GM23338 (cell line): ENCODE measurements at regions not wholly inside any gene's neighbourhood (a gene's known extent, or its start where the extent isn't known, plus 50 kb on each side); places are given as distances from the start of the nearest gene placed in this dataset.
"Not testable (repeated sequence)": the region's sequence is repeated elsewhere in the genome, so short reads cannot be mapped to it uniquely, and the experiment has no call there.

Source experiments
- ATAC-seq: fragments of 200-7000 bp; cut with Tn5 transposase; 3 replicates; pipeline ENCODE4 v1.9.1; 2020
- DNase-seq: peaks from one replicate; pipeline ENCODE4 v3.0.0-alpha.2; 2015; ENCODE audit warnings: low spot score
- H2AFZ ChIP-seq: fragments of 200-600 bp; sonication (generic); 2 replicates; pipeline ENCODE4 v1.8.0; 2016; ENCODE audit warnings: antibody characterized with exemption, mild to moderate bottlenecking, moderate library complexity
- H3F3A ChIP-seq: fragments of 200-600 bp; sonication (generic); replicated peaks from 2 replicates; pipeline ENCODE4 v1.8.0; 2017; ENCODE audit warnings: antibody characterized with exemption, mixed run types, low read depth
- H3K27ac ChIP-seq: fragments of 200-600 bp; sonication (generic); 2 replicates; pipeline ENCODE4 v1.6.1; 2016; ENCODE audit warnings: low read depth
- H3K27me3 ChIP-seq: fragments of 200-600 bp; sonication (generic); 2 replicates; pipeline ENCODE4 v1.8.0; 2016; ENCODE audit warnings: mild to moderate bottlenecking, mixed run types, moderate library complexity; ENCODE audit not compliant: insufficient read depth
- H3K36me3 ChIP-seq: fragments of 200-600 bp; sonication (generic); 2 replicates; pipeline ENCODE4 v1.8.0; 2016; ENCODE audit warnings: mild to moderate bottlenecking; ENCODE audit not compliant: insufficient read depth
- H3K4me1 ChIP-seq: fragments of 200-600 bp; sonication (generic); 2 replicates; pipeline ENCODE4 v1.8.0; 2016; ENCODE audit warnings: mild to moderate bottlenecking, moderate library complexity; ENCODE audit not compliant: insufficient read depth
- H3K4me2 ChIP-seq: fragments of 200-600 bp; sonication (generic); 2 replicates; pipeline ENCODE4 v1.7.1; 2017; ENCODE audit warnings: mixed run types
- H3K4me3 ChIP-seq: fragments of 200-600 bp; sonication (generic); 2 replicates; pipeline ENCODE4 v1.6.1; 2016; ENCODE audit warnings: mixed run types
- H3K79me2 ChIP-seq: fragments of 200-600 bp; sonication (generic); replicated peaks from 2 replicates; pipeline ENCODE4 v1.8.0; 2017; ENCODE audit warnings: mild to moderate bottlenecking; ENCODE audit not compliant: insufficient read depth
- H3K9me2 ChIP-seq: fragments of 200-600 bp; sonication (generic); 2 replicates; pipeline ENCODE4 v1.8.0; 2017; ENCODE audit not compliant: insufficient read depth
- H4K20me1 ChIP-seq: fragments of 200-600 bp; sonication (generic); replicated peaks from 2 replicates; pipeline ENCODE4 v1.8.0; 2017; ENCODE audit warnings: mild to moderate bottlenecking; ENCODE audit not compliant: insufficient read depth
- H3K27ac Mint-ChIP-seq: 2 replicates; pipeline ENCODE4 v1.8.0; 2020; ENCODE audit warnings: inconsistent platforms, mild to moderate bottlenecking, moderate library complexity, mixed read lengths
- H3K27me3 Mint-ChIP-seq: 3 replicates; pipeline ENCODE4 v1.8.0; 2022; ENCODE audit warnings: low read depth, mild to moderate bottlenecking, moderate library complexity, mixed read lengths, inconsistent platforms; ENCODE audit not compliant: insufficient read depth, poor library complexity
- H3K36me3 Mint-ChIP-seq: 3 replicates; pipeline ENCODE4 v1.8.0; 2021; ENCODE audit warnings: low read depth, mild to moderate bottlenecking, inconsistent platforms, moderate library complexity, mixed read lengths
- H3K4me1 Mint-ChIP-seq: 3 replicates; pipeline ENCODE4 v1.8.0; 2020; ENCODE audit warnings: mild to moderate bottlenecking, inconsistent platforms, mixed read lengths
- H3K4me3 Mint-ChIP-seq: 3 replicates; pipeline ENCODE4 v1.8.0; 2021; ENCODE audit warnings: moderate library complexity, mild to moderate bottlenecking, inconsistent platforms, mixed read lengths
- H3K9me3 Mint-ChIP-seq: 3 replicates; pipeline ENCODE4 v1.8.0; 2020; ENCODE audit warnings: moderate library complexity, mild to moderate bottlenecking, inconsistent platforms, mixed read lengths
- CREB1 ChIP-seq: fragments of 250-450 bp; sonication (Bioruptor Pico); IDR thresholded peaks from 2 replicates; pipeline ENCODE4 v1.5.0; 2020; ENCODE audit warnings: low read depth, mild to moderate bottlenecking, moderate library complexity
- EZH2 ChIP-seq: fragments of 200-600 bp; sonication (generic); IDR thresholded peaks from one replicate; pipeline ENCODE4 v1.8.0; 2017; ENCODE audit warnings: antibody characterized with exemption, mild to moderate bottlenecking, low read depth; ENCODE audit not compliant: unreplicated experiment
- JUNB ChIP-seq: IDR thresholded peaks from one replicate; pipeline ENCODE4 v1.6.1; 2016; ENCODE audit warnings: antibody characterized with exemption; ENCODE audit not compliant: unreplicated experiment
- NANOG ChIP-seq: IDR thresholded peaks from 2 replicates; pipeline ENCODE4 v1.6.1; 2016; ENCODE audit warnings: antibody characterized with exemption, borderline replicate concordance
- ZNF114 ChIP-seq: fragments of 250-450 bp; sonication (Bioruptor Pico); IDR thresholded peaks from 2 replicates; pipeline ENCODE4 v1.5.0; 2020; ENCODE audit warnings: mild to moderate bottlenecking, moderate library complexity
- TF ChIP-seq, protein P1 (sequence below), 2 experiments: fragments of 200-600 bp in 1 of 2; sonication (generic) in 1 of 2; conservative IDR thresholded peaks; 2 replicates each; pipeline versions ENCODE4 v1.5.1 to v1.6.1; 2016 to 2017; ENCODE audit warnings: antibody characterized with exemption in 2 of 2, low read depth in 2 of 2, mild to moderate bottlenecking in 2 of 2, moderate library complexity in 1 of 2
- TF ChIP-seq, protein P2 (sequence below): IDR thresholded peaks from one replicate; pipeline ENCODE4 v1.6.1; 2018; ENCODE audit warnings: antibody characterized with exemption; ENCODE audit not compliant: unreplicated experiment

DNA sequence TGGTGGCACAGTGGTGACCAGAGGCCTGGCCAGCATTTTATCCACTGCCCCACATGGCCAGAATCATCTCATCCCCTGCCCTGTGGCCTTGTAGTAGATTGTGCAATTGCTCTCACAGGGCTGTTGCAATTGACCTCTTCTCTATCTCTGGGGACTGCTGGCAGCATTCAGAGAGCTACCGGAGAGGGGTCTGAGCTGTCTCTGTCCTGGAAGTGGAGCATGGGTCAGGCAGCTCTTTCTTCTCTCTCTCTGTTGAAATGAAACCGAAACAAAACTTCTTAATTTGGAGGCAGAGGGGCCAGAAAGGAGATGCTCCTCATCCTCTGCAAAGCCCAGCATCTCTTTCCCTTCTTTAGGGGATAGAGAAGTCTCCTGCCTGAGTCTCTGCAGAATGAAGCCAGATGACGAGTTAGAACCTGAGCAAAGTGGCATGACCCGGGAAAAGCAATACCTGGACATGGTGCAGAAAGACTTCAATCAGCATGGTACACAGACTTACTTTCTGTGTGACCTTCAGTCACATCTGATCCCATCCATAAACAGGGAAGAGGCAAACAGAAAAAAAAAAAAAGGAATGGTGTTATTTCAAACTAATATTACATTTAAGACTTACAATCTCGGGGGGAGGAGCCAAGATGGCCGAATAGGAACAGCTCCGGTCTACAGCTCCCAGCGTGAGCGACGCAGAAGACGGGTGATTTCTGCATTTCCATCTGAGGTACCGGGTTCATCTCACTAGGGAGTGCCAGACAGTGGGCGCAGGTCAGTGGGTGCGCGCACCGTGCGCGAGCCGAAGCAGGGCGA lies 144.5 kb upstream of the BCL6 start (continued):
- no peak for TF ChIP-seq JUNB
- TF ChIP-seq EZH2: no peak
- no peak for TF ChIP-seq CREB1 (CRISPR knock-in tag)
- no peak for TF ChIP-seq ZNF114 (CRISPR knock-in tag)

DNA sequence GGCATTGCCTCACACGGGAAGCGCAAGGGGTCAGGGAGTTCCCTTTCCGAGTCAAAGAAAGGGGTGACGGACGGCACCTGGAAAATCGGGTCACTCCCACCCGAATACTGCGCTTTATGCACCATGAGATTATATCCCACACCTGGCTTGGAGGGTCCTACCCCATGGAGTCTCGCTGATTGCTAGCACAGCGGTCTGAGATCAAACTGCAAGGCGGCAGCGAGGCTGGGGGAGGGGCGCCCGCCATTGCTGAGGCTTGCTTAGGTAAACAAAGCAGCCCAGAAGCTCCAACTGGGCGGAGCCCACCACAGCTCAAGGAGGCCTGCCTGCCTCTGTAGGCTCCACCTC lies 145.1 kb upstream of the BCL6 start:
- H3K4me3 Mint-ChIP-seq, H3K27me3 ChIP-seq, H3K36me3 Mint-ChIP-seq, H3K79me2 ChIP-seq, ATAC-seq, H3K4me1 ChIP-seq, H3K36me3 ChIP-seq, H3K9me2 ChIP-seq, H3K27ac Mint-ChIP-seq, H3F3A ChIP-seq, H3K27me3 Mint-ChIP-seq, H3K4me1 Mint-ChIP-seq, H3K9me3 Mint-ChIP-seq, H3K27ac ChIP-seq, H4K20me1 ChIP-seq: not testable (repeated sequence)
- H2AFZ ChIP-seq: peak overlapping the region; percentile 56; the same call in 1 of the 2 replicates
- peak; percentile 38 for DNase-seq
- H3K4me3 ChIP-seq: peak overlapping the region; percentile 29
- peak overlapping the region; percentile 65; the same call in 1 of the 2 replicates for H3K4me2 ChIP-seq

DNA sequence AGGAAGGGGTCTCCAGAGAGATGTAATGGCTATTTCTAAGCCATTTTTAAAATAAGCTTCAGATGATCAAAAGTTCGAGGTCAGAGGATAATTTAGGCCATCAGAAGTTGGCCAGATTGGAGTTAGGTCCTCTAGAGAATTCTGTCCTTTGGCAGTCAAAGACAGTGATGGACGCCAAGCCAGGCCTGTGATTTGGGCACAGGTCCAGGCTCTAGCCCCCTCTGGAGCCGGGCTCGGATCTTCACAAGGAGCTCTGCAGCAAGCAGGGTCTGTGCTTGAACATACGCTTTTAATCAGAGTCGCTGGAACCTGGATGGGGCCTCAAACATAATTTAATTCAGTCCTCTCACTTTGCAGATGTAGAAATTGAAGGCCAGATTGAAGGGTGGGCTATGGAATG lies 151.4 kb upstream of the BCL6 start:
- Histone ChIP-seq H3K27me3 (no peaks in the 10 kb centered on the region), H3K79me2 (no peaks in the 10 kb centered on the region), H3K36me3 (no peaks in the 10 kb centered on the region), H4K20me1 (no peaks in the 10 kb centered on the region), H2AFZ (peak overlapping the region; percentile 85; the same call in 1 of the 2 replicates), H3K4me3 (no peak overlapping the region), H3F3A (no peaks in the 10 kb centered on the region), H3K9me2 (peaks cover 2% of the 10 kb centered on the region; the same call in 1 of the 2 replicates), H3K27ac (no peak overlapping the region), H3K4me2 (no peak overlapping the region), H3K4me1 (peaks cover 25% of the 10 kb centered on the region)
- Mint-ChIP-seq H3K9me3 (no peaks in the 10 kb centered on the region), H3K4me1 (peaks cover 23% of the 10 kb centered on the region), H3K27ac (no peak overlapping the region), H3K4me3 (no peak overlapping the region), H3K36me3 (no peaks in the 10 kb centered on the region), H3K27me3 (no peaks in the 10 kb centered on the region)
- ATAC-seq (no peak), DNase-seq (no peak)
- TF ChIP-seq NANOG (no peak), CREB1 (CRISPR knock-in tag) (no peak)
- TF ChIP-seq, protein P1, sequence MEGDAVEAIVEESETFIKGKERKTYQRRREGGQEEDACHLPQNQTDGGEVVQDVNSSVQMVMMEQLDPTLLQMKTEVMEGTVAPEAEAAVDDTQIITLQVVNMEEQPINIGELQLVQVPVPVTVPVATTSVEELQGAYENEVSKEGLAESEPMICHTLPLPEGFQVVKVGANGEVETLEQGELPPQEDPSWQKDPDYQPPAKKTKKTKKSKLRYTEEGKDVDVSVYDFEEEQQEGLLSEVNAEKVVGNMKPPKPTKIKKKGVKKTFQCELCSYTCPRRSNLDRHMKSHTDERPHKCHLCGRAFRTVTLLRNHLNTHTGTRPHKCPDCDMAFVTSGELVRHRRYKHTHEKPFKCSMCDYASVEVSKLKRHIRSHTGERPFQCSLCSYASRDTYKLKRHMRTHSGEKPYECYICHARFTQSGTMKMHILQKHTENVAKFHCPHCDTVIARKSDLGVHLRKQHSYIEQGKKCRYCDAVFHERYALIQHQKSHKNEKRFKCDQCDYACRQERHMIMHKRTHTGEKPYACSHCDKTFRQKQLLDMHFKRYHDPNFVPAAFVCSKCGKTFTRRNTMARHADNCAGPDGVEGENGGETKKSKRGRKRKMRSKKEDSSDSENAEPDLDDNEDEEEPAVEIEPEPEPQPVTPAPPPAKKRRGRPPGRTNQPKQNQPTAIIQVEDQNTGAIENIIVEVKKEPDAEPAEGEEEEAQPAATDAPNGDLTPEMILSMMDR (conservative IDR thresholded peaks at IDR 0.05; ENCODE audit: low read depth in 2 of 2): peak in 1 of 2 experiments; percentile 24; a peak in 2 of 4 replicates
- TF ChIP-seq, protein P2, sequence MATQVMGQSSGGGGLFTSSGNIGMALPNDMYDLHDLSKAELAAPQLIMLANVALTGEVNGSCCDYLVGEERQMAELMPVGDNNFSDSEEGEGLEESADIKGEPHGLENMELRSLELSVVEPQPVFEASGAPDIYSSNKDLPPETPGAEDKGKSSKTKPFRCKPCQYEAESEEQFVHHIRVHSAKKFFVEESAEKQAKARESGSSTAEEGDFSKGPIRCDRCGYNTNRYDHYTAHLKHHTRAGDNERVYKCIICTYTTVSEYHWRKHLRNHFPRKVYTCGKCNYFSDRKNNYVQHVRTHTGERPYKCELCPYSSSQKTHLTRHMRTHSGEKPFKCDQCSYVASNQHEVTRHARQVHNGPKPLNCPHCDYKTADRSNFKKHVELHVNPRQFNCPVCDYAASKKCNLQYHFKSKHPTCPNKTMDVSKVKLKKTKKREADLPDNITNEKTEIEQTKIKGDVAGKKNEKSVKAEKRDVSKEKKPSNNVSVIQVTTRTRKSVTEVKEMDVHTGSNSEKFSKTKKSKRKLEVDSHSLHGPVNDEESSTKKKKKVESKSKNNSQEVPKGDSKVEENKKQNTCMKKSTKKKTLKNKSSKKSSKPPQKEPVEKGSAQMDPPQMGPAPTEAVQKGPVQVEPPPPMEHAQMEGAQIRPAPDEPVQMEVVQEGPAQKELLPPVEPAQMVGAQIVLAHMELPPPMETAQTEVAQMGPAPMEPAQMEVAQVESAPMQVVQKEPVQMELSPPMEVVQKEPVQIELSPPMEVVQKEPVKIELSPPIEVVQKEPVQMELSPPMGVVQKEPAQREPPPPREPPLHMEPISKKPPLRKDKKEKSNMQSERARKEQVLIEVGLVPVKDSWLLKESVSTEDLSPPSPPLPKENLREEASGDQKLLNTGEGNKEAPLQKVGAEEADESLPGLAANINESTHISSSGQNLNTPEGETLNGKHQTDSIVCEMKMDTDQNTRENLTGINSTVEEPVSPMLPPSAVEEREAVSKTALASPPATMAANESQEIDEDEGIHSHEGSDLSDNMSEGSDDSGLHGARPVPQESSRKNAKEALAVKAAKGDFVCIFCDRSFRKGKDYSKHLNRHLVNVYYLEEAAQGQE: no peak
